Inflammatory macrophage treated with lipopolysaccharide for 1 hour (primary cell): ENCODE measurements at regions not wholly inside any gene's neighbourhood (a gene's known extent, or its start where the extent isn't known, plus 50 kb on each side); places are given as distances from the start of the nearest gene placed in this dataset.
"Not testable (repeated sequence)": the region's sequence is repeated elsewhere in the genome, so short reads cannot be mapped to it uniquely, and the experiment has no call there.

Experiments
- DNase-seq, 2 donors: peaks; one replicate each; pipeline ENCODE4 v3.0.0-alpha.2; 2020 to 2022

DNA sequence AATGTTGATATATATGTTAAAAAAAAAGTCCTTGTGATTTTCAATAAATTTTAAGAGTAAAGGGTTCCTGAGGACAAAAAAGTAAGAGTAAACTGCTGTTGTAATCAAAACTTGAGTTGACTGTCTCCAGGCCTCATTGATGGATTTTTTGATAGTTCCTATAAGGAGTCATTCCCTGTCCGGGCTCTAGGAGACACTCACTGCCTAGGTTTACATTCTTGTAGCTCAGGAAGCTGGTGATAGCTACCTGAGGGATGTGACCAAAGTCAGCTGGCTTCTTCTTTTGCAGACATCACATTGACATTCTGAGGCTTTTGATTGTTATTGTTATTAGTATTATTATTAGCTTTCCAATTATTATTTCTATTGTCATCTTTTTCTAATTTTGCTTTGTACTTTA, 116.5 kb upstream of the FBXL7 start:
- DNase-seq = no peak

GRCh38 chr5:15383021-15383420, 117.0 kb upstream of the FBXL7 start:
- DNase-seq = no peak

DNA sequence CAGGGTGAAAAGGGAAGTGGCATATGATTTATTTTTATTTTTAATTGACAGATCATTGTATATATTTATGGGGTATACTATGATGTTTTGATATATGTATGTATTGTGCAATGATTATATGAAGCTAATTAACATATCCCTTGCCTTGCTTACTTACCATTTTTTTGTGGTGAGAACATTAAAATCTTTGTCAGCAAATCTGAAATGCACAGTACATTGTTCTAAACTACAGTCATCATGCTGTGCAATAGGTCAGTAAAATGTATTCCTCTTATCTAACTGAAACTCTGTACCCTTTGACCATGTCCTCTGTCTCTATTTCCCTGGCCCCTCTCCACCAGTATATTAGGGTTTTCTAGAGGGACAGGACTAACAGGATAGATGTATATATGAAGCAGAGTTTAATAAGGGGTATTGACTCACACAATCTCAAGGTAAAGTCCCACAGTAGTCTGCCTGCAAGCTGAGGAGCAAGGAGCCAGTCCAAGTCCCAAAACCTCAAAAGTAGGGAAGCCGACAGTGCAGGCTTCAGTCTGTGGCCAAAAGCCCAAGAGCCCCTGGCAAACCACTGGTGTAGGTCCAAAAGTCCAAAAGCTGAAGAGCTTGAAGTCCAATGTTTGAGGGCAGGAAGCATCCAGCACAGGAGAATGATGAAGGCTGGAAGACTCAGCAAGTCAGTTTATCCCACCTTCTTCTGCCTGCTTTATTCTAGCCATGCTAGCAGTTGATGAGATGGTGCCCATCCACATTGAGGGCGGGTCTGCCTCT, 122.2 kb upstream of the FBXL7 start:
- DNase-seq = no peak

GRCh38 chr5:15376803-15377202, 123.2 kb upstream of the FBXL7 start:
- no peak for DNase-seq

DNA sequence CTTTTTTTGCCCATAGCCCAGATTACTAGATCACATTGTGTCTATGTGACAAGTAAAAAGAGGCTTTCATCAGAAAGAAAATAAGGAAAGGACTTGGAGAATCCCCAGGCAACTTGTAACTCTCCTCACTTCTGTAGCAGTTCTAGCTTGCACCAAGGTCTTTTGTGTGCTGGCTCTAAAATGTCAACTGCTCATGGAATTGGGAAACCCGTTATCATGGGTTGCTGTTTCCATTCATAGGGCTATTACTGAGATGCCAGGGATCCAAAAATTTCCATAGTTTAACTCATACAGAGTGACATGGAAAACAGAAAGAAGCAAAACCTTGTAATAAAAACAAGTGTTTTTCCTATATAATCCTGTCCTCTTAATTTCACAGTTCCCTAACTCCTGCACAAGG, 123.9 kb upstream of the FBXL7 start:
- DNase-seq = no peak

GRCh38 chr5:15375559-15375958, 124.4 kb upstream of the FBXL7 start:
- DNase-seq = no peak

GRCh38 chr5:15374886-15375285, 125.1 kb upstream of the FBXL7 start:
- no peak for DNase-seq

DNA sequence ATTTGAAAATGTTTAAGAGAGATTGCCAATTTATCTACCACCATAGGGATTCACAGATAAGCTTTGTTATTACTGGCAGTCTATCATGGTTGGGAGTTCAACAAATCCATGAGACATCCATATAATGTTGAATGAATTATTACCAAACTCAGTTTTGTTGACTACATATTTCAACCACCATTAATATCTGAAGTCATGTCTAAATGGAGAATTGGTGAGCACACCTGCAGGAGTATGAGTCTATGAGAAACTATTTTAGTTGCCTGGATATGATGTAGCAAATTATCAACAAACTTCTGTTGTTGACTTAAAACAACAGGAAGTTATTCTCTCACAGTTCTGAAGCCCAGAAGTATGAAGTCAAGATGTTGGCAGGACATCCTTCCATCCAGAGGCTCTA, 126.8 kb upstream of the FBXL7 start:
- no peak for DNase-seq

DNA sequence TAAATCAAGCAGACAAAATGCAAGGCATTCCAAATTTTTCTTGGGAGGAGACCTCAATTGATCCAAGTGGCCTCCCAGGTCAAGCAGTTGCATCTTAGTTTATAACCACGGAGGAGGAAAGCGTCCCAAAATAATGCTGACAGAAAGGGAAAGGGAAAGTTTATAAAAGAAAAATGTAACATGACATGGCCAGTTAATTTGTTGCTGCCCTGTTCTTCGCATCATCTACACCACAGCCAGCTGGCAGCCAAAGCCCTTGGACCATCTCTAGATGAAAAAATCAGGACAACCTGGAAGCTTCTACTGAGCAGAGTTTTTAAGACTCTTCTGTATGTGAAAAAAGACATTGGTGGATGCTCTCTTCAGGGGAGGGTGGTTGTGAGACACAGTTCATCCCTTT, 128.8 kb upstream of the FBXL7 start:
- DNase-seq = no peak

DNA sequence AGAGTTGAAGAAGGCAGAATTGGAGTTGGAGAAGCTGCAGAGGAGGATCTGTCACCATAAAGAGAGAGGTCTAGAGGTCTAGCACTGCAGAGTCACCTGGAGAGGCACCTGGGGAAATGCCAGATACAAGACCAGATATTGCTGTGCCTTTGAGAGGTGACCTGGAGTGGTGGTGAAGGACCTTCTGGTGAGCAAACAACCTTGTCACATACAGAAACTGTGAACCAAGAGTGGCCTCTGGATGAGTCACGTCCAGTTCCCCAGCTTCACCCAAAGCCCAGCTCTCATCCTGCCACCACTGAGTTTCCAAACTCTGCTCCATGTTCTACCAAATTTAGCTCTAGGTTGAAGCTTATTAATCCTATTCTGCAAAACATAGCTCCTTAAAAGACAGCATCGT, 131.1 kb upstream of the FBXL7 start:
- DNase-seq = no peak

DNA sequence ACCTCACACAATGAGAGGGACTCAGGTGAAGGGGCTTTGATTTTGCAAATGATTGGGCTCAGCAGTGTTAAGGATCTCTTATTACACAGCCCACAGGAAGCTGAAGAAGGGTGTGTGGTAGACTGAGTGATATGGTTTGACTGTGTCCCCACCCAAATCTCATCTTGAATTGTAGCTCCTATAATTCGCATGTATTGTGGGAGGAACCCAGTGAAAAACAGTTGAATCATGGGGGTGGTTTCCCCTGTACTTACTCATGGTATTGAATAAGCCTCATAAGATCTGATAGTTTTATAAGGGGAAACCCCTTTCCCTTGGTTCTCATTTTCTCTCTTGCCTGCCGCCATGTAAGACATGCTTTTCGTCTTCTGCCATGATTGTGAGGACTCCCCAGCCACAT, 132.5 kb upstream of the FBXL7 start:
- DNase-seq = no peak

GRCh38 chr5:15366676-15367391, 133.1 kb upstream of the FBXL7 start:
- no peak for DNase-seq

- no peak for DNase-seq
Measured at GRCh38 chr5:15365070-15365469, 134.9 kb upstream of the FBXL7 start.

DNA sequence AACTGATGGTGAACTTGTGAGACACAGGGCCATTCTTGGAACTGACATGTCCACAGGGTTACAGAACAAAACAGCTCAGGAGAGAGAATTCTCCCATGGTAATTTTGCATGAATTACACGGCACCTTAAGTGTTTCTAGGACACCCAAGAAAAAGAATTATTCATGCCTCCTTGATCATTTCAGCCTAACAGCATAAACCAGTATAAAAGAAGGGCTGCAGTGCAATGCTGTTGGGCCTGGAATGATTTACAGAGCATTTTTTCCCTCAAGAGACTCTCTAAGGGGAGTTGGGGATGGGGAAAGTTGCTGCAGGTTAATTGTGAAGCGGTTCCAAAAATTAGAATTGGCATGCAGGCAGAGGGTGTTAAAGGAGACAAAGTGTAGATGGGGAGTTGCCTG, 136.4 kb upstream of the FBXL7 start:
- DNase-seq = no peak

DNA sequence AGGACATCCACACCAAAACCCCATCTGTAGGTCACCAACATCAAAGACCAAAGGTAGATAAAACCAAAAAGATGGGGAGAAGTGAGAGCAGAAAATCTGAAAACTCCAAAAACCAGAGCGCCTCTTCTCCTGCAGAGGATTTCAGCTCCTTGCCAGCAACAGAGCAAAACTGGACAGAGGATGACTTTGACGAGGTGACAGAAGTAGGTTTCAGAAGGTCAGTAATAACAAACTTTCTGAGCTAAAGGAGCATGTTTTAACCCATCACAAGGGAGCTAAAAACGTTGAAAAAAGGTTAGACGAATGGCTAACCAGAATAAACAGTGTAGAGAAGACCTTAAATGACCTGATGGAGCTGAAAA, 142.9 kb upstream of the FBXL7 start:
- DNase-seq = not testable (repeated sequence)

- DNase-seq = not testable (repeated sequence)
Measured at GRCh38 chr5:15356308-15357091, 143.5 kb upstream of the FBXL7 start.

GRCh38 chr5:15354021-15354420, 146.0 kb upstream of the FBXL7 start:
- DNase-seq = no peak

- no peak for DNase-seq
Measured at GRCh38 chr5:15353086-15353645, 146.8 kb upstream of the FBXL7 start.

GRCh38 chr5:15350614-15351013, 149.4 kb upstream of the FBXL7 start:
- no peak for DNase-seq

- no peak for DNase-seq
Measured at GRCh38 chr5:15346738-15347137, 153.2 kb upstream of the FBXL7 start.

GRCh38 chr5:15344954-15345353, 155.0 kb upstream of the FBXL7 start:
- no peak for DNase-seq

- DNase-seq = no peak
Measured at GRCh38 chr5:15338546-15338945, 161.4 kb upstream of the FBXL7 start.

GRCh38 chr5:15334551-15335266, 165.3 kb upstream of the FBXL7 start:
- DNase-seq = no peak
